GM12891 (cell line): ENCODE measurements at regions not wholly inside any gene's neighbourhood (a gene's known extent, or its start where the extent isn't known, plus 50 kb on each side); places are given as distances from the start of the nearest gene placed in this dataset.

Source experiments
- POLR2A ChIP-seq: IDR thresholded peaks from 2 replicates; pipeline ENCODE4 v1.6.1; 2011; ENCODE audit warnings: low read depth, low read length, control low read depth
- POLR2AphosphoS5 ChIP-seq: IDR thresholded peaks from 2 replicates; pipeline ENCODE4 v1.6.1; 2011; ENCODE audit warnings: low read depth, low read length, control low read depth
- SPI1 ChIP-seq: IDR thresholded peaks from 2 replicates; pipeline ENCODE4 v1.6.1; 2011; ENCODE audit warnings: low read depth, low read length, control low read depth
- TAF1 ChIP-seq: IDR thresholded peaks from 2 replicates; pipeline ENCODE4 v1.6.1; 2011; ENCODE audit warnings: low read depth, low read length, control low read depth

DNA sequence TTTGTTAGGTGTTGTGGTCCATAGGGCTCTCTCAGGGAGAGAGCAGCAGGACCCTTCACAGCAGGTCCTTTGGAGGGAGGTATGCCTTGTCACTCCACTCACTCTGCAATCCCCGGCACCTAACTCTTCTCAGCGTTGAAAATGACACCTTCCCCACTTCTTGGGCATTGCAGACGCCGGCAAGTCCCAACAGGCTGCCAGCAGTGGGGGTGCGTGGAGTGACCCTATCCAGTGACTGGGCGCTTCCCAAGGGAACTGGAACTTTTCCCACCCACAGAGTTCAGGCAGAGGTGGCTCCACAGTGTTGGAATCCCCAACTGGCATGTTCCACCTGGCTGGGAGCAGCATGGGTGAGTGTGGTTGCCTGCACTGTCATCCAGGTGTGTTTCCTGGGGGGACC is 705.1 kb upstream of the FRG1 start:
- TF ChIP-seq POLR2AphosphoS5, result no peak
- no peak for TF ChIP-seq SPI1
- TF ChIP-seq POLR2A, result no peak
- no peak for TF ChIP-seq TAF1
